GM12878 (cell line): ENCODE measurements at regions not wholly inside any gene's neighbourhood (a gene's known extent, or its start where the extent isn't known, plus 50 kb on each side); places are given as distances from the start of the nearest gene placed in this dataset.

Experiments used
- ATAC-seq: fragments of 200-7000 bp; cut with Tn5 transposase; 3 replicates; pipeline ENCODE4 v1.9.1; 2020; ENCODE audit warnings: mild to moderate bottlenecking, moderate library complexity
- BruUV-seq: library from RNA; stranded (reverse); fragments of 400-500 nt; replicated peaks from 2 replicates; lab custom pipeline; 2021; lab: Mats Ljungman, UMichigan
- CTCF ChIA-PET: fragments of 300-600 bp; sonication (Branson Sonifier 250); formaldehyde crosslinking; extraction: SDS; loops from one replicate; lab custom pipeline; 2021; ENCODE audit warnings: inconsistent platforms; lab: Yijun Ruan, JAX
- POLR2A ChIA-PET: fragments of 350-600 bp; formaldehyde crosslinking; extraction: SDS; loops from one replicate; lab custom pipeline; 2021; ENCODE audit warnings: inconsistent platforms; lab: Charles Lee
- RAD21 ChIA-PET: fragments of 300-600 bp; sonication (Branson Sonifier 250); formaldehyde crosslinking; loops from one replicate; lab custom pipeline; 2023; ENCODE audit warnings: antibody characterized with exemption; ENCODE audit not compliant: unreplicated experiment; lab: Charles Lee
- SMC1A ChIA-PET: fragments of 300-600 bp; sonication (Branson Sonifier 250); formaldehyde crosslinking; loops from one replicate; lab custom pipeline; 2023; ENCODE audit not compliant: unreplicated experiment, uncharacterized antibody; lab: Charles Lee
- DNase-seq: peaks from one replicate; pipeline ENCODE4 v3.0.0-alpha.2; 2011; ENCODE audit warnings: low read depth, low spot score
- FAIRE-seq: peaks from 3 replicates; lab custom pipeline; 2011; peaks lifted over from hg19 to GRCh38; lab: Jason Lieb, UNC
- H2AFZ ChIP-seq: 2 replicates; pipeline ENCODE4 v1.6.0; 2011; ENCODE audit warnings: low read depth, low read length, control low read depth; ENCODE audit not compliant: control insufficient read depth
- H3K27ac ChIP-seq: 2 replicates; pipeline ENCODE4 v1.5.1; 2011; ENCODE audit warnings: control low read depth; ENCODE audit not compliant: control insufficient read depth, insufficient read depth
- H3K27me3 ChIP-seq, 2 experiments: replicated peaks in 1 of 2; 2 replicates each; pipeline versions ENCODE4 v1.6.0 to v1.6.1; 2011; ENCODE audit warnings: low read length in 1 of 2; ENCODE audit not compliant: control insufficient read depth in 2 of 2, insufficient read depth in 2 of 2
- H3K36me3 ChIP-seq, 2 experiments: 2 replicates each; pipeline ENCODE4 v1.5.1; 2011; ENCODE audit warnings: low read length in 1 of 2; ENCODE audit not compliant: control insufficient read depth in 2 of 2, insufficient read depth in 2 of 2
- H3K4me1 ChIP-seq: 2 replicates; pipeline ENCODE4 v1.6.1; 2011; ENCODE audit warnings: mild to moderate bottlenecking, low read length, moderate library complexity, mixed read lengths; ENCODE audit not compliant: control insufficient read depth, insufficient read depth
- H3K4me2 ChIP-seq: 2 replicates; pipeline ENCODE4 v1.6.0; 2011; ENCODE audit warnings: control low read depth; ENCODE audit not compliant: control insufficient read depth, insufficient read depth
- H3K4me3 ChIP-seq: fragments of 200-600 bp; sonication (generic); 2 replicates; pipeline ENCODE4 v1.5.1; 2016
- H3K79me2 ChIP-seq: 2 replicates; pipeline ENCODE4 v1.6.0; 2011; ENCODE audit warnings: low read length; ENCODE audit not compliant: control insufficient read depth, insufficient read depth
- H3K9ac ChIP-seq: 2 replicates; pipeline ENCODE4 v1.8.0; 2011; ENCODE audit warnings: low read length, control low read depth, mixed read lengths; ENCODE audit not compliant: control insufficient read depth, insufficient read depth
- H3K9me3 ChIP-seq: replicated peaks from 3 replicates; pipeline ENCODE4 v1.5.1; 2011; ENCODE audit warnings: mild to moderate bottlenecking, low read length; ENCODE audit not compliant: control insufficient read depth, insufficient read depth
- H4K20me1 ChIP-seq: 2 replicates; pipeline ENCODE4 v1.6.0; 2011; ENCODE audit not compliant: control insufficient read depth, insufficient read depth
- CHD2 ChIP-seq: IDR thresholded peaks from 2 replicates; pipeline ENCODE4 v1.6.1; 2011; ENCODE audit warnings: low read depth, low read length, improper control_type of control experiment, borderline replicate concordance
- FOS ChIP-seq: IDR thresholded peaks from 3 replicates; pipeline ENCODE4 v1.6.1; 2011; ENCODE audit warnings: borderline replicate concordance; ENCODE audit not compliant: insufficient read length; ENCODE audit errors: extremely low read depth
- NFYB ChIP-seq: IDR thresholded peaks from 2 replicates; pipeline ENCODE4 v1.6.1; 2011; ENCODE audit warnings: low read depth, mild to moderate bottlenecking, low read length, improper control_type of control experiment, moderate library complexity; ENCODE audit not compliant: insufficient read depth
- PRDM15 ChIP-seq: fragments of 450-650 bp; formaldehyde crosslinking; IDR thresholded peaks from 2 replicates; pipeline ENCODE4 v1.4.0; 2020; ENCODE audit warnings: mild to moderate bottlenecking, moderate library complexity
- RCOR1 ChIP-seq: conservative IDR thresholded peaks from 2 replicates; pipeline ENCODE4 v1.6.1; 2012; ENCODE audit warnings: low read depth, low read length, improper control_type of control experiment
- SIN3A ChIP-seq: IDR thresholded peaks from 2 replicates; pipeline ENCODE4 v1.6.1; 2012; ENCODE audit warnings: low read depth, low read length, improper control_type of control experiment
- SPI1 ChIP-seq: IDR thresholded peaks from 2 replicates; pipeline ENCODE4 v1.6.1; 2011; ENCODE audit warnings: low read depth, mild to moderate bottlenecking, low read length, moderate library complexity, borderline replicate concordance; ENCODE audit not compliant: insufficient read depth
- SREBF1 ChIP-seq: IDR thresholded peaks from 2 replicates; pipeline ENCODE4 v1.6.1; 2012; ENCODE audit warnings: mild to moderate bottlenecking, low read length
- TCF3 ChIP-seq: IDR thresholded peaks from 2 replicates; pipeline ENCODE4 v1.6.1; 2012; ENCODE audit warnings: low read depth, mild to moderate bottlenecking, low read length, borderline replicate concordance; ENCODE audit not compliant: insufficient read depth
- ZNF217 ChIP-seq: fragments of 450-650 bp; IDR thresholded peaks from 2 replicates; pipeline ENCODE4 v1.6.1; 2017; ENCODE audit warnings: antibody characterized with exemption, mild to moderate bottlenecking
- WGBS: methylation state at CpG from one replicate; pipeline ENCODE4 v1.1.6; 2016; ENCODE audit warnings: low lambda C conversion rate; ENCODE audit not compliant: insufficient replicate concordance, insufficient coverage; ENCODE audit errors: missing lambda C conversion rate; 5-methylcytosine and 5-hydroxymethylcytosine counted together
- in situ Hi-C: fragments of 300-500 bp; cut with MboI; formaldehyde crosslinking; loops from 9 replicates; pipeline ENCODE4 v1.14.3; 2018; ENCODE audit warnings: mixed read lengths
- intact Hi-C: fragments of 100-400 bp; cut with micrococcal nuclease; formaldehyde crosslinking; loops from one replicate; pipeline ENCODE4 v1.14.2; 2022; ENCODE audit not compliant: unreplicated experiment

- intact Hi-C loops: no loop called here
- BruUV-seq: no TSS peak
Observed at GRCh38 chr20:17834804-17835203, 133.8 kb downstream of the SNX5 start.

More at GRCh38 chr20:17834804-17835203, 133.8 kb downstream of the SNX5 start:
- FAIRE-seq: no peak
- DNase-seq: no peak
- H3K9me3 ChIP-seq: no peaks in the 10 kb centered on the region
- H3K27ac ChIP-seq: no peak overlapping the region
- no peak for ATAC-seq
- H3K4me2 ChIP-seq: no peak overlapping the region
- H3K36me3 ChIP-seq: no peaks in the 10 kb centered on the region
- H3K79me2 ChIP-seq: no peaks in the 10 kb centered on the region
- no peaks in the 10 kb centered on the region for H3K27me3 ChIP-seq
- SMC1A ChIA-PET: no interaction called here
- H2AFZ ChIP-seq: no peak overlapping the region
- no peak overlapping the region for H3K9ac ChIP-seq
- CTCF ChIA-PET: no interaction called here
- H4K20me1 ChIP-seq: no peaks in the 10 kb centered on the region
- RAD21 ChIA-PET: no interaction called here
- WGBS: 89% methylated on average over 2 of the region's 2 CpGs
- TF ChIP-seq ZNF217 (no peak), FOS (no peak), RCOR1 (no peak), NFYB (no peak), TCF3 (no peak), PRDM15 (CRISPR knock-in tag) (no peak), SIN3A (no peak), SREBF1 (no peak), SPI1 (no peak), CHD2 (no peak)
- no peaks in the 10 kb centered on the region for H3K4me1 ChIP-seq
- in situ Hi-C loops: no loop called here
- H3K4me3 ChIP-seq: no peak overlapping the region
- POLR2A ChIA-PET: no interaction called here
